HL-60 (cell line): ENCODE measurements at regions not wholly inside any gene's neighbourhood (a gene's known extent, or its start where the extent isn't known, plus 50 kb on each side); places are given as distances from the start of the nearest gene placed in this dataset.

ENCODE experiments used
- DNase-seq, 2 experiments: peaks; one replicate each; pipeline ENCODE4 v3.0.0-alpha.2; 2010 to 2020; ENCODE audit warnings: low read depth in 1 of 2, low spot score in 1 of 2
- H3K27ac ChIP-seq: fragments of 250-450 bp; sonication (Bioruptor Pico); replicated peaks from 2 replicates; pipeline ENCODE4 v1.5.1; 2020; ENCODE audit warnings: mild to moderate bottlenecking, moderate library complexity
- H3K27me3 ChIP-seq: fragments of 250-450 bp; sonication (Bioruptor Pico); 2 replicates; pipeline ENCODE4 v1.5.1; 2021; ENCODE audit warnings: mild to moderate bottlenecking, moderate library complexity; ENCODE audit not compliant: insufficient read depth, poor library complexity, severe bottlenecking
- H3K4me3 ChIP-seq: replicated peaks from 2 replicates; pipeline ENCODE4 v1.5.1; 2011; ENCODE audit warnings: mild to moderate bottlenecking, control low read depth, low read length; ENCODE audit not compliant: insufficient read depth
- GABPA ChIP-seq: IDR thresholded peaks from 2 replicates; pipeline ENCODE4 v1.6.1; 2012; ENCODE audit warnings: low read depth
- POLR2AphosphoS5 ChIP-seq: IDR thresholded peaks from 2 replicates; pipeline ENCODE4 v1.6.1; 2012; ENCODE audit warnings: low read depth
- SPI1 ChIP-seq: IDR thresholded peaks from 2 replicates; pipeline ENCODE4 v1.6.1; 2012; ENCODE audit warnings: low read depth, mild to moderate bottlenecking, borderline replicate concordance
- TF ChIP-seq, protein P1 (sequence below): IDR thresholded peaks from one replicate; pipeline ENCODE4 v1.5.1; 2011; ENCODE audit warnings: low read length, control low read depth, inconsistent platforms; ENCODE audit not compliant: insufficient read depth
- TF ChIP-seq, protein P2 (sequence below): IDR thresholded peaks from 2 replicates; pipeline ENCODE4 v1.6.1; 2012; ENCODE audit warnings: low read depth; ENCODE audit not compliant: insufficient replicate concordance

DNA sequence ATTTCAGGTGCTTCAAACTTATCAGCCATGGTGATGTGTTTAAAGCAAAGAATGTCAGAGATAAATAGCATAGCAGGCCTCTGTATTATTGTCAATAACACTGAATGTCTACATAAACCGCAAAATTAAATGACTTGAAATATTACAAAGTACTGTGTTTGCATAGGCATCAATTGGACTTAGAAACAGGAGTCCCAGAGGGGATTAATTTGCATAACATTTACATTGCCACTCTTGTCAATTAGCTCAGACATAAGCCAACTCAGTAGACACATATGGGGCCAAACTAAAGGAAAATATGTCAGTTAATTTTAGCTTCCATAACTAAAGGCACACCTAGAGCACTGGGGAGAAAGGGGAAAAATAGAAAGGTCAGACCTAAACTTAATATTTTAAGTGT, 814.5 kb upstream of the NEGR1 start:
- Histone ChIP-seq H3K27ac (no peak overlapping the region), H3K4me3 (no peak overlapping the region), H3K27me3 (no peaks in the 10 kb centered on the region)
- TF ChIP-seq, protein P1, sequence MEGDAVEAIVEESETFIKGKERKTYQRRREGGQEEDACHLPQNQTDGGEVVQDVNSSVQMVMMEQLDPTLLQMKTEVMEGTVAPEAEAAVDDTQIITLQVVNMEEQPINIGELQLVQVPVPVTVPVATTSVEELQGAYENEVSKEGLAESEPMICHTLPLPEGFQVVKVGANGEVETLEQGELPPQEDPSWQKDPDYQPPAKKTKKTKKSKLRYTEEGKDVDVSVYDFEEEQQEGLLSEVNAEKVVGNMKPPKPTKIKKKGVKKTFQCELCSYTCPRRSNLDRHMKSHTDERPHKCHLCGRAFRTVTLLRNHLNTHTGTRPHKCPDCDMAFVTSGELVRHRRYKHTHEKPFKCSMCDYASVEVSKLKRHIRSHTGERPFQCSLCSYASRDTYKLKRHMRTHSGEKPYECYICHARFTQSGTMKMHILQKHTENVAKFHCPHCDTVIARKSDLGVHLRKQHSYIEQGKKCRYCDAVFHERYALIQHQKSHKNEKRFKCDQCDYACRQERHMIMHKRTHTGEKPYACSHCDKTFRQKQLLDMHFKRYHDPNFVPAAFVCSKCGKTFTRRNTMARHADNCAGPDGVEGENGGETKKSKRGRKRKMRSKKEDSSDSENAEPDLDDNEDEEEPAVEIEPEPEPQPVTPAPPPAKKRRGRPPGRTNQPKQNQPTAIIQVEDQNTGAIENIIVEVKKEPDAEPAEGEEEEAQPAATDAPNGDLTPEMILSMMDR = no peak
- TF ChIP-seq GABPA (no peak), SPI1 (no peak), POLR2AphosphoS5 (no peak)
- TF ChIP-seq, protein P2, sequence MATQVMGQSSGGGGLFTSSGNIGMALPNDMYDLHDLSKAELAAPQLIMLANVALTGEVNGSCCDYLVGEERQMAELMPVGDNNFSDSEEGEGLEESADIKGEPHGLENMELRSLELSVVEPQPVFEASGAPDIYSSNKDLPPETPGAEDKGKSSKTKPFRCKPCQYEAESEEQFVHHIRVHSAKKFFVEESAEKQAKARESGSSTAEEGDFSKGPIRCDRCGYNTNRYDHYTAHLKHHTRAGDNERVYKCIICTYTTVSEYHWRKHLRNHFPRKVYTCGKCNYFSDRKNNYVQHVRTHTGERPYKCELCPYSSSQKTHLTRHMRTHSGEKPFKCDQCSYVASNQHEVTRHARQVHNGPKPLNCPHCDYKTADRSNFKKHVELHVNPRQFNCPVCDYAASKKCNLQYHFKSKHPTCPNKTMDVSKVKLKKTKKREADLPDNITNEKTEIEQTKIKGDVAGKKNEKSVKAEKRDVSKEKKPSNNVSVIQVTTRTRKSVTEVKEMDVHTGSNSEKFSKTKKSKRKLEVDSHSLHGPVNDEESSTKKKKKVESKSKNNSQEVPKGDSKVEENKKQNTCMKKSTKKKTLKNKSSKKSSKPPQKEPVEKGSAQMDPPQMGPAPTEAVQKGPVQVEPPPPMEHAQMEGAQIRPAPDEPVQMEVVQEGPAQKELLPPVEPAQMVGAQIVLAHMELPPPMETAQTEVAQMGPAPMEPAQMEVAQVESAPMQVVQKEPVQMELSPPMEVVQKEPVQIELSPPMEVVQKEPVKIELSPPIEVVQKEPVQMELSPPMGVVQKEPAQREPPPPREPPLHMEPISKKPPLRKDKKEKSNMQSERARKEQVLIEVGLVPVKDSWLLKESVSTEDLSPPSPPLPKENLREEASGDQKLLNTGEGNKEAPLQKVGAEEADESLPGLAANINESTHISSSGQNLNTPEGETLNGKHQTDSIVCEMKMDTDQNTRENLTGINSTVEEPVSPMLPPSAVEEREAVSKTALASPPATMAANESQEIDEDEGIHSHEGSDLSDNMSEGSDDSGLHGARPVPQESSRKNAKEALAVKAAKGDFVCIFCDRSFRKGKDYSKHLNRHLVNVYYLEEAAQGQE = no peak
- no peak for DNase-seq

DNA sequence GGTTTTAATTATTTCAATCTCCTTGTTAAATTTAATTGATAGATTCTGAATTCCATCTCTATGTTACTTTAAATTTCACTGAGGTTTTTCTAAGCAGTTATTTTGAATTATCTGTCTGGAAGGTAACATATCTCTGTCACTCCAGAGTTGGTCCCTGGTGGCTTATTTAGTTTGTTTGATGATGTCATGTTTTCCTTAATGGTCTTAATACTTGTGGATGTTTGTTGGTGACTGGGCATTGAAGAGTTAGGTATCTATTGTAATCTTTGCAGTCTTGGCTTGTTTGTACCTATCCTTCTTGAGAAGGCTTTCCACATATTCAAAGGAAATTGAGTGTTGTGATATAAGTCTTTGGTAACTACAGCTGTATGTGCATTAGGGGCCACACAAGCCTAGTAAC, 810.0 kb upstream of the NEGR1 start:
- H3K27ac ChIP-seq = no peak overlapping the region
- TF ChIP-seq SPI1 = no peak
- no peak for TF ChIP-seq GABPA
- H3K27me3 ChIP-seq = no peaks in the 10 kb centered on the region
- H3K4me3 ChIP-seq = no peak overlapping the region
- no peak for DNase-seq

DNA sequence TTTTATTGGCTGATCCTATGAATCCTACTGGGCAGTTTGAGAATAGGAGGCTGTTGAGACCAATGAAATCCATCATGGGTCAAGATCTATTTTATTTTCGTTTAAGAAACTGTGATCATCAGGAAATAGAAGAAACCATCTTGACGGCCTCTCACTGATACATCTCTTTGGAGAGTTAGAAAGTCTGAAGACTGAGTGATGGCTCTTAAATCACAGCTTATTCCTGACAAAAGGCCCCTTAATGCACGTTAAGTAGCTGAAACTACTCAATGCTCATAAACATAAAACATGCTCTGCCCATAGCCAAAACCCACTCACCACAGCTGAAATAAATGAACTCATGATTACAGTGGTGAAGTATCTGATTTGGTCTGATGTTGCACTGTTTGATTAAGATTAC, 784.5 kb upstream of the NEGR1 start:
- TF ChIP-seq SPI1 = no peak
- TF ChIP-seq GABPA = no peak
- no peak for TF ChIP-seq POLR2AphosphoS5
- TF ChIP-seq, protein P2 = no peak
- TF ChIP-seq, protein P1 = no peak
- DNase-seq = no peak
- Histone ChIP-seq H3K27me3 (no peaks in the 10 kb centered on the region), H3K27ac (no peak overlapping the region), H3K4me3 (no peak overlapping the region)

DNA sequence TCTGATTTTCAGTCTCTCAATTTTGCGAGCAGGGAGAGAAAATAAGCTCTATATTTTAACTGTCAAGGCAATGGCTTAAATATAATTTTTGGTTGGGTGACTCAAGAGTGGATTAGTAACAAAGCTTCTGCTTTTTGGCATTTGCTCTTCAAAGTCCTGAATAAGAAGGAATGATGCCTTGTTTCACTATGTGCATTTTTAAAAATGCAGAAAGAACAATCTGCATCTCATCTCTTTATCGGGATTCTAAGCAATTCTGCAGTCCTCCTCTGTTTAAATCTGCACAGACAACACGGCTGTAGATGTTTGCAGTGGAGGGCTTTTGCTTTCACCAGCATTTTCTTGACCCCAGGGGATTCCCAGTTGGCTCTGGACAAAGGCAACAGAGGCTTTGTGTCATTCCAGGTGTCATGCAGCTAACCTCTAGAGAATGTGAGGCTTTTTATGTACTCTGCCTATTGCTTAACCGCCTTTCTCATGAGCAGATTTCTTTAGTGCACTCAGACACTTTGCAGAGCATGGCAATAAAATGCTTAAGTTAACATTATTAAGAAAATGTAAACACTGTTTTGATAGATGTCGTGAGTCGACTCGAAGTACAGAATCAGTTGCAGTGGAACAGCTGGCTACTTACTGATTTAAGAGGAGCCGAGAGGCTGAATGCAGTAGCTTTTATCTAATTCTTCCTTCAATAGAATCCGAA, 783.2 kb upstream of the NEGR1 start:
- no peak overlapping the region for H3K4me3 ChIP-seq
- H3K27ac ChIP-seq = no peak overlapping the region
- no peak for DNase-seq
- TF ChIP-seq, protein P1 = no peak
- TF ChIP-seq SPI1 (no peak), POLR2AphosphoS5 (no peak), GABPA (no peak)
- TF ChIP-seq, protein P2 = no peak
- no peaks in the 10 kb centered on the region for H3K27me3 ChIP-seq
